Activated CD4-positive, alpha-beta T cell treated with anti-CD3 and anti-CD28 coated beads for 48 hours (primary cell): ENCODE measurements at regions not wholly inside any gene's neighbourhood (a gene's known extent, or its start where the extent isn't known, plus 50 kb on each side); places are given as distances from the start of the nearest gene placed in this dataset.
"Not testable (repeated sequence)": the region's sequence is repeated elsewhere in the genome, so short reads cannot be mapped to it uniquely, and the experiment has no call there.

Source experiments
- DNase-seq: peaks from one replicate; pipeline ENCODE4 v3.0.0-alpha.2; 2020

GRCh38 chr7:46928719-46929118 is 653.2 kb downstream of the TNS3 start:
- no peak for DNase-seq

GRCh38 chr7:46927131-46927810 is 654.6 kb downstream of the TNS3 start:
- DNase-seq: no peak

- DNase-seq: no peak
These were observed 665.3 kb downstream of the TNS3 start for GRCh38 chr7:46916581-46916980.

GRCh38 chr7:46912692-46913091 is 669.2 kb downstream of the TNS3 start:
- no peak for DNase-seq

- no peak for DNase-seq
These were observed 672.3 kb downstream of the TNS3 start for GRCh38 chr7:46909601-46910051.

GRCh38 chr7:46908770-46909169 is 673.1 kb downstream of the TNS3 start:
- DNase-seq: no peak

- not testable (repeated sequence) for DNase-seq
These were observed 677.4 kb downstream of the TNS3 start for GRCh38 chr7:46904523-46904922.

GRCh38 chr7:46902463-46902862 is 679.4 kb downstream of the TNS3 start:
- no peak for DNase-seq

- no peak for DNase-seq
These were observed 681.3 kb downstream of the TNS3 start for GRCh38 chr7:46900312-46901263.

- DNase-seq: no peak
These were observed 684.5 kb downstream of the TNS3 start for GRCh38 chr7:46897381-46897780.

GRCh38 chr7:46886669-46887374 is 695.1 kb downstream of the TNS3 start:
- DNase-seq: no peak

- no peak for DNase-seq
These were observed 696.7 kb downstream of the TNS3 start for GRCh38 chr7:46885167-46885566.

GRCh38 chr7:46881507-46882127 is 700.3 kb downstream of the TNS3 start:
- no peak for DNase-seq

GRCh38 chr7:46880508-46881196 is 701.3 kb downstream of the TNS3 start:
- DNase-seq: no peak

GRCh38 chr7:46879783-46880182 is 702.1 kb downstream of the TNS3 start:
- DNase-seq: no peak

GRCh38 chr7:46871516-46871915 is 710.4 kb downstream of the TNS3 start:
- no peak for DNase-seq

GRCh38 chr7:46864716-46865115 is 717.2 kb downstream of the TNS3 start:
- DNase-seq: no peak

GRCh38 chr7:46859963-46860475 is 721.9 kb downstream of the TNS3 start:
- DNase-seq: no peak

GRCh38 chr7:46855851-46856250 is 726.1 kb downstream of the TNS3 start:
- DNase-seq: no peak

GRCh38 chr7:46854958-46855473 is 726.9 kb downstream of the TNS3 start:
- no peak for DNase-seq

GRCh38 chr7:46853451-46853850 is 728.5 kb downstream of the TNS3 start:
- no peak for DNase-seq

- DNase-seq: no peak
These were observed 729.1 kb downstream of the TNS3 start for GRCh38 chr7:46852795-46853194.
